ENCODE measurements at regions not wholly inside any gene's neighbourhood (a gene's known extent, or its start where the extent isn't known, plus 50 kb on each side); places are given as distances from the start of the nearest gene placed in this dataset.

GRCh38 chr7:35522697-35523096, 172.2 kb downstream of the HERPUD2 start:
- H3K4me1 Mint-ChIP-seq (ENCODE audit: low read depth) = peaks cover 1% of the 10 kb centered on the region
- no peak overlapping the region for H3K4me3 Mint-ChIP-seq
- no peaks in the 10 kb centered on the region for H3K36me3 Mint-ChIP-seq (ENCODE audit: low read depth)
- H3K27ac Mint-ChIP-seq = no peak overlapping the region
- H3K27me3 Mint-ChIP-seq = peaks cover 22% of the 10 kb centered on the region
- no peak for DNase-seq
- no peaks in the 10 kb centered on the region for H3K9me3 Mint-ChIP-seq

- Mint-ChIP-seq H3K27me3 (peaks cover 18% of the 10 kb centered on the region), H3K4me3 (no peak overlapping the region), H3K36me3 (ENCODE audit: low read depth) (no peaks in the 10 kb centered on the region), H3K4me1 (ENCODE audit: low read depth) (peaks cover 1% of the 10 kb centered on the region), H3K27ac (no peak overlapping the region), H3K9me3 (no peaks in the 10 kb centered on the region)
- DNase-seq = no peak
Observed at GRCh38 chr7:35521941-35522340, 173.0 kb downstream of the HERPUD2 start.

GRCh38 chr7:35520810-35521625, 173.9 kb downstream of the HERPUD2 start:
- Mint-ChIP-seq H3K36me3 (ENCODE audit: low read depth) (no peaks in the 10 kb centered on the region), H3K4me3 (no peak overlapping the region), H3K4me1 (ENCODE audit: low read depth) (peaks cover 1% of the 10 kb centered on the region), H3K27ac (no peak overlapping the region), H3K9me3 (no peaks in the 10 kb centered on the region), H3K27me3 (peaks cover 10% of the 10 kb centered on the region)
- DNase-seq = no peak

- H3K36me3 Mint-ChIP-seq (ENCODE audit: low read depth) = no peaks in the 10 kb centered on the region
- H3K27me3 Mint-ChIP-seq = peaks cover 10% of the 10 kb centered on the region
- peak; percentile 45 for DNase-seq
- H3K27ac Mint-ChIP-seq = no peak overlapping the region
- no peaks in the 10 kb centered on the region for H3K9me3 Mint-ChIP-seq
- no peak overlapping the region for H3K4me3 Mint-ChIP-seq
- peaks cover 1% of the 10 kb centered on the region for H3K4me1 Mint-ChIP-seq (ENCODE audit: low read depth)
Observed at GRCh38 chr7:35519971-35520809, 174.7 kb downstream of the HERPUD2 start.

GRCh38 chr7:35518767-35519166, 176.2 kb downstream of the HERPUD2 start:
- Mint-ChIP-seq H3K27ac (no peak overlapping the region), H3K36me3 (ENCODE audit: low read depth) (no peaks in the 10 kb centered on the region), H3K9me3 (no peaks in the 10 kb centered on the region), H3K4me3 (no peak overlapping the region), H3K4me1 (ENCODE audit: low read depth) (peaks cover 1% of the 10 kb centered on the region), H3K27me3 (peaks cover 7% of the 10 kb centered on the region)
- no peak for DNase-seq

GRCh38 chr7:35516498-35516897, 178.4 kb downstream of the HERPUD2 start:
- no peak for DNase-seq
- Mint-ChIP-seq H3K27ac (no peak overlapping the region), H3K9me3 (no peaks in the 10 kb centered on the region), H3K36me3 (ENCODE audit: low read depth) (no peaks in the 10 kb centered on the region), H3K27me3 (peaks cover 4% of the 10 kb centered on the region), H3K4me1 (ENCODE audit: low read depth) (peaks cover 1% of the 10 kb centered on the region), H3K4me3 (no peak overlapping the region)

- Mint-ChIP-seq H3K36me3 (ENCODE audit: low read depth) (no peaks in the 10 kb centered on the region), H3K4me1 (ENCODE audit: low read depth) (no peaks in the 10 kb centered on the region), H3K27me3 (peaks cover 6% of the 10 kb centered on the region), H3K27ac (no peak overlapping the region), H3K4me3 (no peak overlapping the region), H3K9me3 (no peaks in the 10 kb centered on the region)
- DNase-seq = no peak
Observed at GRCh38 chr7:35513828-35514227, 181.1 kb downstream of the HERPUD2 start.

GRCh38 chr7:35513195-35513594, 181.7 kb downstream of the HERPUD2 start:
- no peak overlapping the region for H3K4me3 Mint-ChIP-seq
- H3K36me3 Mint-ChIP-seq (ENCODE audit: low read depth) = no peaks in the 10 kb centered on the region
- DNase-seq = no peak
- H3K4me1 Mint-ChIP-seq (ENCODE audit: low read depth) = no peaks in the 10 kb centered on the region
- H3K27ac Mint-ChIP-seq = no peak overlapping the region
- H3K27me3 Mint-ChIP-seq = peaks cover 6% of the 10 kb centered on the region
- no peaks in the 10 kb centered on the region for H3K9me3 Mint-ChIP-seq

GRCh38 chr7:35512716-35513115, 182.2 kb downstream of the HERPUD2 start:
- Mint-ChIP-seq H3K36me3 (ENCODE audit: low read depth) (no peaks in the 10 kb centered on the region), H3K27me3 (peaks cover 6% of the 10 kb centered on the region), H3K9me3 (no peaks in the 10 kb centered on the region), H3K27ac (no peak overlapping the region), H3K4me3 (no peak overlapping the region), H3K4me1 (ENCODE audit: low read depth) (no peaks in the 10 kb centered on the region)
- no peak for DNase-seq

GRCh38 chr7:35508623-35509400, 186.1 kb downstream of the HERPUD2 start:
- no peaks in the 10 kb centered on the region for H3K36me3 Mint-ChIP-seq (ENCODE audit: low read depth)
- peaks cover 6% of the 10 kb centered on the region for H3K27me3 Mint-ChIP-seq
- no peaks in the 10 kb centered on the region for H3K9me3 Mint-ChIP-seq
- DNase-seq = no peak
- no peaks in the 10 kb centered on the region for H3K4me1 Mint-ChIP-seq (ENCODE audit: low read depth)
- no peak overlapping the region for H3K27ac Mint-ChIP-seq
- H3K4me3 Mint-ChIP-seq = no peak overlapping the region

- Mint-ChIP-seq H3K4me3 (no peak overlapping the region), H3K4me1 (ENCODE audit: low read depth) (no peaks in the 10 kb centered on the region), H3K27ac (no peak overlapping the region), H3K9me3 (no peaks in the 10 kb centered on the region), H3K36me3 (ENCODE audit: low read depth) (no peaks in the 10 kb centered on the region), H3K27me3 (no peaks in the 10 kb centered on the region)
- DNase-seq = no peak
Observed at GRCh38 chr7:35505066-35505465, 189.9 kb downstream of the HERPUD2 start.

- Mint-ChIP-seq H3K36me3 (ENCODE audit: low read depth) (no peaks in the 10 kb centered on the region), H3K27ac (no peak overlapping the region), H3K4me3 (no peak overlapping the region), H3K9me3 (no peaks in the 10 kb centered on the region), H3K4me1 (ENCODE audit: low read depth) (no peaks in the 10 kb centered on the region), H3K27me3 (no peaks in the 10 kb centered on the region)
- no peak for DNase-seq
Observed at GRCh38 chr7:35504365-35504764, 190.6 kb downstream of the HERPUD2 start.

- Mint-ChIP-seq H3K27me3 (peaks cover 15% of the 10 kb centered on the region), H3K27ac (no peak overlapping the region), H3K36me3 (ENCODE audit: low read depth) (no peaks in the 10 kb centered on the region), H3K4me3 (no peak overlapping the region), H3K4me1 (ENCODE audit: low read depth) (no peaks in the 10 kb centered on the region), H3K9me3 (no peaks in the 10 kb centered on the region)
- no peak for DNase-seq
Observed at GRCh38 chr7:35501681-35502080, 193.3 kb downstream of the HERPUD2 start.

GRCh38 chr7:35499226-35499625, 195.7 kb downstream of the HERPUD2 start:
- Mint-ChIP-seq H3K4me1 (ENCODE audit: low read depth) (no peaks in the 10 kb centered on the region), H3K27ac (no peak overlapping the region), H3K9me3 (no peaks in the 10 kb centered on the region), H3K27me3 (peaks cover 15% of the 10 kb centered on the region), H3K36me3 (ENCODE audit: low read depth) (no peaks in the 10 kb centered on the region), H3K4me3 (no peak overlapping the region)
- DNase-seq = no peak
